Kidney epithelial cell (primary cell): ENCODE measurements at regions not wholly inside any gene's neighbourhood (a gene's known extent, or its start where the extent isn't known, plus 50 kb on each side); places are given as distances from the start of the nearest gene placed in this dataset.
A peak's percentile ranks its signal among the peaks of the same experiment; 100 is the strongest.
"Not testable (repeated sequence)": the region's sequence is repeated elsewhere in the genome, so short reads cannot be mapped to it uniquely, and the experiment has no call there.

Source experiments
- DNase-seq: peaks from one replicate; pipeline ENCODE4 v3.0.0-alpha.2; 2010; ENCODE audit warnings: low read depth
- H3K27me3 ChIP-seq: 2 replicates; pipeline ENCODE4 v1.6.0; 2011; ENCODE audit warnings: low read length; ENCODE audit not compliant: control insufficient read depth, insufficient read depth
- H3K36me3 ChIP-seq: 2 replicates; pipeline ENCODE4 v1.5.1; 2011; ENCODE audit warnings: low read length; ENCODE audit not compliant: control insufficient read depth, insufficient read depth
- H3K4me3 ChIP-seq: 2 replicates; pipeline ENCODE4 v1.5.1; 2011; ENCODE audit warnings: low read depth, mild to moderate bottlenecking, control low read depth, low read length
- TF ChIP-seq, protein P1 (sequence below): IDR thresholded peaks from 2 replicates; pipeline ENCODE4 v1.5.1; 2011; ENCODE audit warnings: mild to moderate bottlenecking, moderate library complexity, low read length, control low read depth, inconsistent platforms; ENCODE audit not compliant: insufficient read depth, poor library complexity, severe bottlenecking

- no peaks in the 10 kb centered on the region for H3K27me3 ChIP-seq
- DNase-seq = peak; percentile 4
- H3K4me3 ChIP-seq = no peak overlapping the region
- TF ChIP-seq, protein P1, sequence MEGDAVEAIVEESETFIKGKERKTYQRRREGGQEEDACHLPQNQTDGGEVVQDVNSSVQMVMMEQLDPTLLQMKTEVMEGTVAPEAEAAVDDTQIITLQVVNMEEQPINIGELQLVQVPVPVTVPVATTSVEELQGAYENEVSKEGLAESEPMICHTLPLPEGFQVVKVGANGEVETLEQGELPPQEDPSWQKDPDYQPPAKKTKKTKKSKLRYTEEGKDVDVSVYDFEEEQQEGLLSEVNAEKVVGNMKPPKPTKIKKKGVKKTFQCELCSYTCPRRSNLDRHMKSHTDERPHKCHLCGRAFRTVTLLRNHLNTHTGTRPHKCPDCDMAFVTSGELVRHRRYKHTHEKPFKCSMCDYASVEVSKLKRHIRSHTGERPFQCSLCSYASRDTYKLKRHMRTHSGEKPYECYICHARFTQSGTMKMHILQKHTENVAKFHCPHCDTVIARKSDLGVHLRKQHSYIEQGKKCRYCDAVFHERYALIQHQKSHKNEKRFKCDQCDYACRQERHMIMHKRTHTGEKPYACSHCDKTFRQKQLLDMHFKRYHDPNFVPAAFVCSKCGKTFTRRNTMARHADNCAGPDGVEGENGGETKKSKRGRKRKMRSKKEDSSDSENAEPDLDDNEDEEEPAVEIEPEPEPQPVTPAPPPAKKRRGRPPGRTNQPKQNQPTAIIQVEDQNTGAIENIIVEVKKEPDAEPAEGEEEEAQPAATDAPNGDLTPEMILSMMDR = peak; percentile 50
- no peaks in the 10 kb centered on the region for H3K36me3 ChIP-seq
Measured at GRCh38 chr9:90142580-90142979, 500.0 kb downstream of the DIRAS2 start.

- no peak for DNase-seq
- no peaks in the 10 kb centered on the region for H3K36me3 ChIP-seq
- H3K4me3 ChIP-seq = no peak overlapping the region
- TF ChIP-seq, protein P1 = no peak
- no peaks in the 10 kb centered on the region for H3K27me3 ChIP-seq
Measured at GRCh38 chr9:90147426-90147825, 495.2 kb downstream of the DIRAS2 start.

DNA sequence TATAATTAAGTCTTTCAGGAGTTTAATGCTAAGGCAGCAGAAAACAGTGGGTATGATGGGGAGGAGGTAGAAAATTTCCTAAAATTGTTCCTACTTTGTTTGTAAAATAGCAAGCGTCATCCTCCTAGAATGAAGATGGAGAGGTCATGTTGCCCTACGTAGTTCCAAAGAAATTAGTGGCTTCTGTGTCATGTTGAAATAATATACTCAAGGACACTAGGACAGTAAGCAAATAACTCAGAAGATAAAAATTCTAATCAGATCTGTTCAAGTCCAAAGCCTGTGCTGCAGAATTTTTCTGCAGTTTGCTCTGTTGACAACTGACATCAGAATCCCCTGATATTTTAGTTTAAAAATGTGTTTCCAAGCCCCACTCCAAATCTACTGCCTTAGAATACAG is 486.3 kb downstream of the DIRAS2 start:
- H3K27me3 ChIP-seq = peaks cover 2% of the 10 kb centered on the region
- H3K36me3 ChIP-seq = no peaks in the 10 kb centered on the region
- H3K4me3 ChIP-seq = no peak overlapping the region
- DNase-seq = no peak
- TF ChIP-seq, protein P1 = no peak

DNA sequence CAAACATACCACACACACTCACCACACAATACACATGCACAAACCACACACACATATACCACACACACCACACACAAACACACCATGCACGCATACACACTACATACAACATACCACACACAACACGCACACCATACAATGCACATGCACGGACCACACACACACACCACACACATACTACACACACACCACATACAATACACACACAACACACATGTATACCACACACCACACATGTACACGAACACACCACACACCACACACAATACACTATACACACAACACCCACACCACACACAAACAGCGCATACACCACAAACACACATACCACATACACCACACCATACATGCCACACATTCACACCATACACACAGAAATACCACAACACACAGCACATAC is 480.3 kb downstream of the DIRAS2 start:
- Histone ChIP-seq H3K36me3 (no peaks in the 10 kb centered on the region), H3K4me3 (no peak overlapping the region)
- TF ChIP-seq, protein P1 = no peak

GRCh38 chr9:90162819-90163218 is 479.8 kb downstream of the DIRAS2 start:
- H3K36me3 ChIP-seq = no peaks in the 10 kb centered on the region
- no peak for DNase-seq
- H3K4me3 ChIP-seq = no peak overlapping the region
- peaks cover 2% of the 10 kb centered on the region for H3K27me3 ChIP-seq
- TF ChIP-seq, protein P1 = no peak

More for the DNA sequence above, 480.3 kb downstream of the DIRAS2 start:
- no peak for DNase-seq
- peaks cover 2% of the 10 kb centered on the region for H3K27me3 ChIP-seq

DNA sequence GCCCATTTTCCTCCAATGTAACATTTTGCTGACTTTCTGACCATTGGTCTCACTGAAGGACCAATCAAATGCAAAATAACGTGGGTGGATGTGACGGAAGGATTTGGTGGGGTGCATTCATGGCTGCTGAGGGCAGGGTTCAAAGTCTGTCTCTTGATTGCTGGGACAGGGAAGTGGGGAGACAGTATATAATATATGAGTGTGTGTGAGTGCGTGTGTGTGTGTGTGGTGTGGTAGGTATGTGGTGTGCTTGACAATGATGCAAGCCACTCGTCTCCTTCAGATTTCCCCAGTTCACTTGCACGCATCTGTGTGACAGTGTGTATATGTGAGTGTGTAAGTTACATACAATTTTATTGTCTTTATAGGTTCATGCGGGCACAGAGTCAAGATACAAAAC is 477.3 kb downstream of the DIRAS2 start:
- H3K36me3 ChIP-seq = no peaks in the 10 kb centered on the region
- no peak overlapping the region for H3K4me3 ChIP-seq
- H3K27me3 ChIP-seq = no peaks in the 10 kb centered on the region
- DNase-seq = no peak
- TF ChIP-seq, protein P1 = no peak

- H3K36me3 ChIP-seq, DNase-seq, H3K27me3 ChIP-seq, H3K4me3 ChIP-seq: not testable (repeated sequence)
Measured at GRCh38 chr9:90166374-90166773, 476.2 kb downstream of the DIRAS2 start.
